Natural killer cell (primary cell): ENCODE measurements at regions not wholly inside any gene's neighbourhood (a gene's known extent, or its start where the extent isn't known, plus 50 kb on each side); places are given as distances from the start of the nearest gene placed in this dataset.

ENCODE experiments used
- ATAC-seq, 3 donors: fragments of 150-1000 bp in 2 of 3; fragments of 200-7000 bp in 1 of 3; cut with Tn5 transposase; 1 replicate in 1 of 3; 2 replicates in 2 of 3; pipeline ENCODE4 v1.10.0; 2021; ENCODE audit warnings: mild to moderate bottlenecking in 2 of 3, moderate library complexity in 2 of 3
- DNase-seq, 2 donors: peaks; one replicate each; pipeline versions ENCODE4 v3.0.0 to v3.0.0-alpha.2; 2013 to 2021; ENCODE audit warnings: mixed read lengths in 1 of 2
- H3K27ac ChIP-seq: one replicate; pipeline ENCODE4 v1.5.1; 2013; ENCODE audit warnings: mild to moderate bottlenecking, low read length
- H3K27me3 ChIP-seq: one replicate; pipeline ENCODE4 v1.6.1; 2013; ENCODE audit warnings: low read length; ENCODE audit not compliant: control insufficient read depth, insufficient read depth
- H3K36me3 ChIP-seq: one replicate; pipeline ENCODE4 v1.6.1; 2013; ENCODE audit warnings: low read length; ENCODE audit not compliant: control insufficient read depth, insufficient read depth
- H3K4me1 ChIP-seq: one replicate; pipeline ENCODE4 v1.6.1; 2013; ENCODE audit warnings: low read length; ENCODE audit not compliant: control insufficient read depth, insufficient read depth
- H3K4me3 ChIP-seq: one replicate; pipeline ENCODE4 v1.5.1; 2013; ENCODE audit warnings: low read length
- H3K9me3 ChIP-seq: one replicate; pipeline ENCODE4 v1.6.1; 2013; ENCODE audit warnings: low read length; ENCODE audit not compliant: control insufficient read depth, insufficient read depth
- H3K27ac Mint-ChIP-seq, 2 donors: one replicate each; pipeline ENCODE4 v1.8.0; 2022; ENCODE audit warnings: mild to moderate bottlenecking in 2 of 2, mixed read lengths in 2 of 2, moderate library complexity in 1 of 2
- H3K27me3 Mint-ChIP-seq, 2 donors: one replicate each; pipeline ENCODE4 v1.8.0; 2022; ENCODE audit warnings: low read depth in 2 of 2, mixed read lengths in 2 of 2
- H3K36me3 Mint-ChIP-seq: one replicate; pipeline ENCODE4 v1.8.0; 2022; ENCODE audit warnings: mixed read lengths
- H3K4me1 Mint-ChIP-seq, 2 donors: one replicate each; pipeline ENCODE4 v1.8.0; 2022; ENCODE audit warnings: mixed read lengths in 2 of 2
- H3K4me3 Mint-ChIP-seq: one replicate; pipeline ENCODE4 v1.8.0; 2022; ENCODE audit warnings: mild to moderate bottlenecking, moderate library complexity, mixed read lengths
- H3K9me3 Mint-ChIP-seq, 2 donors: one replicate each; pipeline ENCODE4 v1.8.0; 2022; ENCODE audit warnings: mixed read lengths in 2 of 2
- WGBS: methylation state at CpG from one replicate; pipeline ENCODE4 v1.1.7; 2013; ENCODE audit warnings: missing lambda C conversion rate; ENCODE audit not compliant: insufficient coverage; 5-methylcytosine and 5-hydroxymethylcytosine counted together
- intact Hi-C: fragments of 100-400 bp; cut with micrococcal nuclease; formaldehyde crosslinking; loops from one replicate; pipeline ENCODE4 v1.14.2; 2022
- TF ChIP-seq, protein P1 (sequence below): fragments of 200-600 bp; IDR thresholded peaks from one replicate; pipeline ENCODE4 v1.8.0; 2022; ENCODE audit warnings: antibody characterized with exemption

DNA sequence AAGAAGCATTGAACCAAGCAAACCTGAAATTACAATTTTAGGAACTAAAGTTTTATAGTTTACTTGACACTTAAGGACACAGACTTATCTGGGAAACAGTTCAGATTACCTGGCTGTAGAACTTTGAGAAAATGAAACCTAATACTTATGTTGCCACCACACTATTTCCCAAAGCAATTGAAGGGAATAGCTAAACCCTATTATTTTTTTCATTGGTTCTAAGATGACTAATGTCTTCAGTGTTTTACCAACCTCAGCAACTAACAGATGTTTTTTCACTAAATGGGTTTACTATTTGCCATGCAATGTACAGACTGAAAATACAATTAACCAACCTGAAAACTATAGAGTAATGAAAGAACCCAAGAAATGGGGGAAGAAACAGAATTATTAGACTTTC lies 689.6 kb downstream of the SORCS1 start:
- Mint-ChIP-seq H3K9me3 (peaks cover 7 to 15% of the 10 kb centered on the region in 2 donors), H3K27ac (no peak overlapping the region), H3K27me3 (no peaks in the 10 kb centered on the region), H3K4me3 (no peak overlapping the region), H3K4me1 (no peaks in the 10 kb centered on the region), H3K36me3 (no peaks in the 10 kb centered on the region)
- TF ChIP-seq, protein P1, sequence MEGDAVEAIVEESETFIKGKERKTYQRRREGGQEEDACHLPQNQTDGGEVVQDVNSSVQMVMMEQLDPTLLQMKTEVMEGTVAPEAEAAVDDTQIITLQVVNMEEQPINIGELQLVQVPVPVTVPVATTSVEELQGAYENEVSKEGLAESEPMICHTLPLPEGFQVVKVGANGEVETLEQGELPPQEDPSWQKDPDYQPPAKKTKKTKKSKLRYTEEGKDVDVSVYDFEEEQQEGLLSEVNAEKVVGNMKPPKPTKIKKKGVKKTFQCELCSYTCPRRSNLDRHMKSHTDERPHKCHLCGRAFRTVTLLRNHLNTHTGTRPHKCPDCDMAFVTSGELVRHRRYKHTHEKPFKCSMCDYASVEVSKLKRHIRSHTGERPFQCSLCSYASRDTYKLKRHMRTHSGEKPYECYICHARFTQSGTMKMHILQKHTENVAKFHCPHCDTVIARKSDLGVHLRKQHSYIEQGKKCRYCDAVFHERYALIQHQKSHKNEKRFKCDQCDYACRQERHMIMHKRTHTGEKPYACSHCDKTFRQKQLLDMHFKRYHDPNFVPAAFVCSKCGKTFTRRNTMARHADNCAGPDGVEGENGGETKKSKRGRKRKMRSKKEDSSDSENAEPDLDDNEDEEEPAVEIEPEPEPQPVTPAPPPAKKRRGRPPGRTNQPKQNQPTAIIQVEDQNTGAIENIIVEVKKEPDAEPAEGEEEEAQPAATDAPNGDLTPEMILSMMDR, result no peak
- H3K36me3 ChIP-seq, result no peaks in the 10 kb centered on the region
- intact Hi-C loops, result no loop called here
- H3K9me3 ChIP-seq, result no peaks in the 10 kb centered on the region
- ATAC-seq (no peak), DNase-seq (no peak)
- no peak overlapping the region for H3K27ac ChIP-seq
- H3K4me3 ChIP-seq, result no peak overlapping the region
- H3K27me3 ChIP-seq, result no peaks in the 10 kb centered on the region
- H3K4me1 ChIP-seq, result no peaks in the 10 kb centered on the region

DNA sequence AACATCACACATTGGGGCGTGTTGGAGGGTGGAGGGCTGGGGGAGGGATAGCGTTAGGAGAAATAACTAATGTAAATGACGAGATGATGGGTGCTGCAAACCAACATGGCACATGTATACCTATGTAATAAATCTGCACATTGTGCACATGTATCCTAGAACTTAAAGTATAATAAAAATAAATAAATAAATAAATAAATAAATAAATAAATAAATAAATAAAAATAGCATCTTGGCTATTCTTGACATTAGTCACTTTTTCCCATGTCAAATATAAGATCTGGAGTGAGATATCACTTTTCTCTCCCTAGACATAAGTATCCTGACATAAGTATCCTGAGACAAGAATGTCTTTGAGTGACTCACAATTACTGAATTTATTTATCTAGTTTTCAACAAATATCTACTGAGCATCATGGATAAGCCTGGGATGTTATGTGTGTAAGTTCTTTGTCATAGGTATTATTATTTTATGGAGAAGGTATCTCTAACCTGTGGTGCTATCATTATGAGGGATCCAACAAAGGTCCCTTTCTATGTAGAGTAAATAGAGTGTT lies 691.3 kb downstream of the SORCS1 start:
- Histone ChIP-seq H3K4me3 (no peak overlapping the region), H3K27ac (no peak overlapping the region), H3K4me1 (no peaks in the 10 kb centered on the region), H3K9me3 (no peaks in the 10 kb centered on the region), H3K36me3 (no peaks in the 10 kb centered on the region), H3K27me3 (no peaks in the 10 kb centered on the region)
- no peak for DNase-seq
- no peaks in the 10 kb centered on the region for H3K4me1 Mint-ChIP-seq
- no peak overlapping the region for H3K4me3 Mint-ChIP-seq
- intact Hi-C loops, result no loop called here
- no peaks in the 10 kb centered on the region for H3K36me3 Mint-ChIP-seq
- H3K27ac Mint-ChIP-seq, result no peak overlapping the region
- peaks cover 14 to 22% of the 10 kb centered on the region in 2 donors for H3K9me3 Mint-ChIP-seq
- TF ChIP-seq, protein P1, result no peak
- H3K27me3 Mint-ChIP-seq, result no peaks in the 10 kb centered on the region
- no peak for ATAC-seq
- WGBS, result 92% methylated on average over 2 of the region's 3 CpGs

DNA sequence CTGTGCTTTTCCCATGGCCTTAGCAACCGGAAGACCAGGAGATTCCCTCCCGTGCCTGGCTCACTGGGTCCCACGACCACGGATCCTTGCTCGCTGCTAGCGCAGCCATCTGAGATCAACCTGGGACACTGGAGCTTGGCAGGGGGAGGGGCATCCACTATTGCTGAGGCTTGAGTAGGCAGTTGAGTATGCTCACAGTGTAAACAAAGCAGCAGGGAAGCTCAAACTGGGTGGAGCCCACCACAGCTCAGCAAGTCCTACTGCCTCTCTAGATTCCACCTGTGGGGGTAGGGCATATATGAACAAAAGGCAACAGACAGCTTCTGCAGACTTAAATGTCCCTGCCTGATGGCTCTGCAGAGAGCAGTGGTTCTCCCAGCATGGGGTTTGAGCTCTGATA lies 697.0 kb downstream of the SORCS1 start:
- Histone ChIP-seq H3K27ac (no peak overlapping the region), H3K9me3 (no peaks in the 10 kb centered on the region), H3K36me3 (no peaks in the 10 kb centered on the region), H3K27me3 (no peaks in the 10 kb centered on the region), H3K4me1 (no peaks in the 10 kb centered on the region), H3K4me3 (no peak overlapping the region)
- Mint-ChIP-seq H3K4me1 (no peaks in the 10 kb centered on the region), H3K27me3 (no peaks in the 10 kb centered on the region), H3K27ac (no peak overlapping the region), H3K9me3 (peaks cover 26 to 35% of the 10 kb centered on the region in 2 donors), H3K36me3 (peaks cover 7% of the 10 kb centered on the region), H3K4me3 (no peak overlapping the region)
- ATAC-seq (no peak), DNase-seq (no peak)
- WGBS, result 94% methylated on average over 6 of the region's 6 CpGs
- TF ChIP-seq, protein P1, result no peak
- intact Hi-C loops, result no loop called here

DNA sequence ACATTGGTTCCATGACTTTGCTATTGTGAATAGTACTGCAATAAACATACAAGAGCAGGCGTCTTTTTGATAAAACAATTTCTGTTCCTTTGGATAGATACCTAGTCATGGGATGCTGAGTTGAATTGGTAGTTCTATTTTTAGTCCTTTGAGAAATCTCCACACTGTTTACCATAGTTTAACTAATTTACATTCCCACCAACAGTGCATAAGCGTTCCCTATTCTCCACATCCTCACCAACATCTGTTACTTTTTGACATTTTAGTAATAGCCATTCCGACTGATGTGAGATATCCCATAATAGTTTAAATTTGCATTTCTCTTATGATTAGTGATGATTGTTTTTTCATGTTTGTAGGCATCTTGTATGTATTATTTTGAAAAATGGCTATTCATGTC lies 707.0 kb downstream of the SORCS1 start:
- H3K4me1 ChIP-seq, result no peaks in the 10 kb centered on the region
- no peaks in the 10 kb centered on the region for H3K4me1 Mint-ChIP-seq
- H3K9me3 ChIP-seq, result no peaks in the 10 kb centered on the region
- intact Hi-C loops, result no loop called here
- no peaks in the 10 kb centered on the region for H3K27me3 Mint-ChIP-seq
- H3K27me3 ChIP-seq, result no peaks in the 10 kb centered on the region
- H3K27ac Mint-ChIP-seq, result no peak overlapping the region
- WGBS, result no CpG with 5 or more reads among the region's 3 CpGs
- TF ChIP-seq, protein P1, result no peak
- no peaks in the 10 kb centered on the region for H3K36me3 Mint-ChIP-seq
- peaks cover 4 to 10% of the 10 kb centered on the region in 2 donors for H3K9me3 Mint-ChIP-seq
- H3K4me3 Mint-ChIP-seq, result no peak overlapping the region
- DNase-seq (no peak), ATAC-seq (no peak)
- no peaks in the 10 kb centered on the region for H3K36me3 ChIP-seq
- H3K4me3 ChIP-seq, result no peak overlapping the region
- H3K27ac ChIP-seq, result no peak overlapping the region
